BJ (cell line): ENCODE measurements at regions not wholly inside any gene's neighbourhood (a gene's known extent, or its start where the extent isn't known, plus 50 kb on each side); places are given as distances from the start of the nearest gene placed in this dataset.

Experiments
- CTCF ChIA-PET: fragments of 350-600 bp; formaldehyde crosslinking; extraction: SDS; loops from one replicate; lab custom pipeline; 2021; ENCODE audit warnings: antibody characterized with exemption, inconsistent platforms; lab: Yijun Ruan, JAX
- POLR2A ChIA-PET: fragments of 300-600 bp; sonication (Branson Sonifier 250); formaldehyde crosslinking; extraction: SDS; loops from one replicate; lab custom pipeline; 2021; ENCODE audit warnings: antibody characterized with exemption; lab: Charles Lee
- DNase-seq: peaks from one replicate; pipeline ENCODE4 v3.0.0-alpha.2; 2011; ENCODE audit warnings: low read depth
- H3K27me3 ChIP-seq: 2 replicates; pipeline ENCODE4 v1.6.0; 2011; ENCODE audit warnings: low read length; ENCODE audit not compliant: control insufficient read depth, insufficient read depth
- H3K36me3 ChIP-seq: 2 replicates; pipeline ENCODE4 v1.5.1; 2011; ENCODE audit warnings: low read length; ENCODE audit not compliant: control insufficient read depth, insufficient read depth
- H3K4me3 ChIP-seq: 2 replicates; pipeline ENCODE4 v1.5.1; 2011; ENCODE audit warnings: low read depth, mild to moderate bottlenecking, control low read depth, low read length
- CTCF ChIP-seq: IDR thresholded peaks from 2 replicates; pipeline ENCODE4 v1.5.1; 2011; ENCODE audit warnings: low read depth, mild to moderate bottlenecking, control low read depth, inconsistent platforms, low read length, moderate library complexity; ENCODE audit not compliant: insufficient read depth

GRCh38 chr1:214120191-214120590 is 132.4 kb downstream of the PROX1 start:
- no peak for TF ChIP-seq CTCF
- CTCF ChIA-PET, result no interaction called here
- no peak overlapping the region for H3K4me3 ChIP-seq
- POLR2A ChIA-PET, result no interaction called here
- H3K36me3 ChIP-seq, result no peaks in the 10 kb centered on the region
- no peak for DNase-seq
- no peaks in the 10 kb centered on the region for H3K27me3 ChIP-seq

GRCh38 chr1:214120951-214121350 is 133.2 kb downstream of the PROX1 start:
- POLR2A ChIA-PET, result no interaction called here
- CTCF ChIA-PET, result no interaction called here
- no peak for DNase-seq
- Histone ChIP-seq H3K27me3 (no peaks in the 10 kb centered on the region), H3K36me3 (no peaks in the 10 kb centered on the region), H3K4me3 (no peak overlapping the region)
- no peak for TF ChIP-seq CTCF

GRCh38 chr1:214122110-214122509 is 134.3 kb downstream of the PROX1 start:
- ChIA-PET CTCF (interaction anchor here (0.8 to 1.6 kb wide), 3 partner anchors 20 to 750 kb away, joined by 3 to 4 read pairs (median 3); no protein-coding TSS in a partner anchor), POLR2A (no interaction called here)
- no peak for TF ChIP-seq CTCF
- Histone ChIP-seq H3K4me3 (no peak overlapping the region), H3K27me3 (no peaks in the 10 kb centered on the region), H3K36me3 (no peaks in the 10 kb centered on the region)
- no peak for DNase-seq

- CTCF ChIA-PET, result interaction anchor here (0.7 to 1.6 kb wide), 8 partner anchors 14 to 1003 kb away, joined by 3 to 5 read pairs (median 3); no protein-coding TSS in a partner anchor
- DNase-seq, result no peak
- Histone ChIP-seq H3K4me3 (no peak overlapping the region), H3K27me3 (no peaks in the 10 kb centered on the region), H3K36me3 (no peaks in the 10 kb centered on the region)
- peak; percentile 56 for TF ChIP-seq CTCF
- POLR2A ChIA-PET, result interaction anchor here (0.6 kb wide), 1 partner anchor 10 kb away, joined by 3 read pairs; no protein-coding TSS in a partner anchor
These were observed 135.4 kb downstream of the PROX1 start for GRCh38 chr1:214123061-214123784.

GRCh38 chr1:214124281-214124805 is 136.6 kb downstream of the PROX1 start:
- TF ChIP-seq CTCF, result no peak
- no peak for DNase-seq
- Histone ChIP-seq H3K36me3 (no peaks in the 10 kb centered on the region), H3K4me3 (no peak overlapping the region), H3K27me3 (no peaks in the 10 kb centered on the region)
- CTCF ChIA-PET, result no interaction called here
- POLR2A ChIA-PET, result no interaction called here
